ENCODE measurements at regions not wholly inside any gene's neighbourhood (a gene's known extent, or its start where the extent isn't known, plus 50 kb on each side); places are given as distances from the start of the nearest gene placed in this dataset.

DNA sequence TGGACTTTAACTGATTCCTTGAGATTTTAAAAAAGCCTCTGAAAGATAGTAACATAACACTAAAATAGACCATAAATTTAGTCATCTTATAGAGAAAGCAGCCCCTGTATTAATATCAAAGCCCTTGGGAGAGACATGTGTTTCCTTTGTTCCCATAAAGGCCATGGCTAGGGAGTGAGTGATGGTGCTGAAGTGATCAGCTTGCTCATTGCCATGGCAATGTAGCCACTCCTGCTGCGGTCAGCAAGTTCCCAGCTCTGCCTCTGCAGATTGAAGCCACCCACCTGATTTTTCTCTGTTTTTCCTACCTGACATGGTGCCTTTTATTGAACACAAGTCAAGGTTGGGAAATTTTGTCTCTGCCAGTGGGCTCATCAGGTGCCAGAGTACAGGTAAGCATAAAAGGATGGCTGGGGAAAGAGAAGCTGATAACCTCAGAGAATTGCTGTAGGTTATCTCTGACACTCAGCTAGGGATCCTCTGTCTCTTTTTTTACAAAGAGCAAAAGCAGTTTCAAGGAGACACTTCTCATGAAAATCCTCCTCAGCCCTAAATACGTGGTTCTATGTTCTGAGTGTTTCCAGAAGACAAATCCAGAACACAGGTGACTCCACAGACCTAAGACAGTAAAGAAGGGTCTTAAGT, 296.3 kb upstream of the NMUR2 start:
- Mint-ChIP-seq H3K27ac (no peak overlapping the region), H3K36me3 (no peaks in the 10 kb centered on the region), H3K4me3 (no peak overlapping the region), H3K9me3 (peaks cover 4 to 10% (median 5%) of the 10 kb centered on the region in 7 donors), H3K4me1 (no peaks in the 10 kb centered on the region), H3K27me3 (ENCODE audit: low read depth in 3 of 3) (no peaks in the 10 kb centered on the region)
- H3K9ac ChIP-seq (ENCODE audit: insufficient read depth, low read length, poor library complexity, severe bottlenecking) = no peak overlapping the region
- peaks cover 4 to 11% of the 10 kb centered on the region in 2 donors for H3K9me3 ChIP-seq (replicated peaks in 1 of 2; ENCODE audit: control insufficient read depth in 1 of 2, insufficient read depth in 1 of 2, low read length in 2 of 2)
- DNase-seq = no peak
- H3K4me3 ChIP-seq (replicated peaks in 1 of 3; ENCODE audit: low read depth in 2 of 3, low read length in 3 of 3) = no peak overlapping the region
- no peak overlapping the region for H3K27ac ChIP-seq (ENCODE audit: low read depth in 1 of 2, low read length in 2 of 2)
- H2AFZ ChIP-seq (ENCODE audit: insufficient read depth, low read depth, low read length, poor library complexity, severe bottlenecking) = no peak overlapping the region
- no peaks in the 10 kb centered on the region for H3K27me3 ChIP-seq (ENCODE audit: control insufficient read depth in 2 of 2, insufficient read depth in 2 of 2, low read length in 2 of 2)
- TF ChIP-seq, protein P1, sequence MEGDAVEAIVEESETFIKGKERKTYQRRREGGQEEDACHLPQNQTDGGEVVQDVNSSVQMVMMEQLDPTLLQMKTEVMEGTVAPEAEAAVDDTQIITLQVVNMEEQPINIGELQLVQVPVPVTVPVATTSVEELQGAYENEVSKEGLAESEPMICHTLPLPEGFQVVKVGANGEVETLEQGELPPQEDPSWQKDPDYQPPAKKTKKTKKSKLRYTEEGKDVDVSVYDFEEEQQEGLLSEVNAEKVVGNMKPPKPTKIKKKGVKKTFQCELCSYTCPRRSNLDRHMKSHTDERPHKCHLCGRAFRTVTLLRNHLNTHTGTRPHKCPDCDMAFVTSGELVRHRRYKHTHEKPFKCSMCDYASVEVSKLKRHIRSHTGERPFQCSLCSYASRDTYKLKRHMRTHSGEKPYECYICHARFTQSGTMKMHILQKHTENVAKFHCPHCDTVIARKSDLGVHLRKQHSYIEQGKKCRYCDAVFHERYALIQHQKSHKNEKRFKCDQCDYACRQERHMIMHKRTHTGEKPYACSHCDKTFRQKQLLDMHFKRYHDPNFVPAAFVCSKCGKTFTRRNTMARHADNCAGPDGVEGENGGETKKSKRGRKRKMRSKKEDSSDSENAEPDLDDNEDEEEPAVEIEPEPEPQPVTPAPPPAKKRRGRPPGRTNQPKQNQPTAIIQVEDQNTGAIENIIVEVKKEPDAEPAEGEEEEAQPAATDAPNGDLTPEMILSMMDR (IDR thresholded peaks at IDR 0.05) = no peak
- no peaks in the 10 kb centered on the region for H3K4me1 ChIP-seq (ENCODE audit: control insufficient read depth in 1 of 2, insufficient read depth in 2 of 2, low read length in 2 of 2)
- H3K36me3 ChIP-seq (replicated peaks in 1 of 2; ENCODE audit: control insufficient read depth in 1 of 2, insufficient read depth in 2 of 2, low read length in 2 of 2) = no peaks in the 10 kb centered on the region
- no peaks in the 10 kb centered on the region for H3K79me2 ChIP-seq (ENCODE audit: insufficient read depth, low read length)
- H4K20me1 ChIP-seq (ENCODE audit: insufficient read depth, low read length) = no peaks in the 10 kb centered on the region
- WGBS (ENCODE audit: insufficient coverage) = no CpG with 5 or more reads among the region's 2 CpGs
- intact Hi-C loops (cut with micrococcal nuclease) = no loop called here
- no peak overlapping the region for H3K4me2 ChIP-seq (replicated peaks; ENCODE audit: extremely low read depth, low read length, poor library complexity, severe bottlenecking)

DNA sequence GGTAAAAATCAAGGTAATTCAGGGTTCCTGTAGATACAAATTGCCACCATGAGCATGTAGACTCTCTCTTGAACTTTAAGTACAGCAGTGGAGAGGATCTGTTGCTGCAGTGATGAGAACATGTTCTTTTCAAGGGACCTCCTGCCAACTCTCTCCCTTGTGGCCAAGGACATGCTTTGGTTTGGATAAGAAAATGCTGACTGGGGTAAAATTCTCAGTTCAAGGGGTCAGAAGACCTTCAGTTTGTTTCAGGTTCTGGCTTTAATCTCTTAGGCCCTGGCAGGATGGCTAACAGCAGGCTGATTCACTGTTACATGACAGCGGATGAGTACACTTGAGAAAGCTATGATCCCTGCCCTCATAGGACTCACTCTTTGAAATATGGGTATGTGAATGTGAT, 299.2 kb upstream of the NMUR2 start:
- Histone ChIP-seq H3K36me3 (replicated peaks in 1 of 2; ENCODE audit: control insufficient read depth in 1 of 2, insufficient read depth in 2 of 2, low read length in 2 of 2) (no peaks in the 10 kb centered on the region), H3K9ac (ENCODE audit: insufficient read depth, low read length, poor library complexity, severe bottlenecking) (no peak overlapping the region), H3K27ac (ENCODE audit: low read depth in 1 of 2, low read length in 2 of 2) (no peak overlapping the region), H4K20me1 (ENCODE audit: insufficient read depth, low read length) (no peaks in the 10 kb centered on the region), H3K4me1 (ENCODE audit: control insufficient read depth in 1 of 2, insufficient read depth in 2 of 2, low read length in 2 of 2) (no peaks in the 10 kb centered on the region), H3K9me3 (replicated peaks in 1 of 2; ENCODE audit: control insufficient read depth in 1 of 2, insufficient read depth in 1 of 2, low read length in 2 of 2) (peaks cover 0 to 11% of the 10 kb centered on the region in 2 donors), H3K4me3 (replicated peaks in 1 of 3; ENCODE audit: low read depth in 2 of 3, low read length in 3 of 3) (no peak overlapping the region), H3K27me3 (ENCODE audit: control insufficient read depth in 2 of 2, insufficient read depth in 2 of 2, low read length in 2 of 2) (no peaks in the 10 kb centered on the region), H3K79me2 (ENCODE audit: insufficient read depth, low read length) (no peaks in the 10 kb centered on the region), H2AFZ (ENCODE audit: insufficient read depth, low read depth, low read length, poor library complexity, severe bottlenecking) (no peak overlapping the region), H3K4me2 (replicated peaks; ENCODE audit: extremely low read depth, low read length, poor library complexity, severe bottlenecking) (no peak overlapping the region)
- Mint-ChIP-seq H3K4me3 (no peak overlapping the region), H3K4me1 (no peaks in the 10 kb centered on the region), H3K36me3 (no peaks in the 10 kb centered on the region), H3K27ac (no peak overlapping the region), H3K9me3 (peaks cover 0 to 11% (median 5%) of the 10 kb centered on the region in 7 donors), H3K27me3 (ENCODE audit: low read depth in 3 of 3) (no peaks in the 10 kb centered on the region)
- no peak for DNase-seq
- TF ChIP-seq, protein P1 (IDR thresholded peaks at IDR 0.05) = no peak
- 100% methylated on average over 1 of the region's 1 CpG for WGBS (ENCODE audit: insufficient coverage)
- intact Hi-C loops (cut with micrococcal nuclease) = no loop called here
